ENCODE measurements at regions not wholly inside any gene's neighbourhood (a gene's known extent, or its start where the extent isn't known, plus 50 kb on each side); places are given as distances from the start of the nearest gene placed in this dataset.
"Not testable (repeated sequence)": the region's sequence is repeated elsewhere in the genome, so short reads cannot be mapped to it uniquely, and the experiment has no call there.

- Histone ChIP-seq H3K36me3 (no peaks in the 10 kb centered on the region), H3K9me3 (no peaks in the 10 kb centered on the region), H3K4me3 (no peak overlapping the region), H3K4me1 (no peaks in the 10 kb centered on the region), H3K27ac (no peak overlapping the region), H3K27me3 (no peaks in the 10 kb centered on the region)
- intact Hi-C loops (cut with DNase I; ENCODE audit: low total_unique reads) = no loop called here
- TF ChIP-seq POLR2AphosphoS5 (IDR thresholded peaks at IDR 0.05) (no peak), POLR2A (IDR thresholded peaks at IDR 0.05) (no peak), EP300 (IDR thresholded peaks at IDR 0.05) (no peak), CTCF (IDR thresholded peaks at IDR 0.05) (no peak)
- 85 to 90% (median 90%) methylated on average over 4 of the region's 4 CpGs; no CpG with 5 or more reads in 2 of the 5 donors for WGBS, 5 donors
- DNase-seq = no peak
Measured at GRCh38 chrY:12444200-12444599, 256.8 kb upstream of the USP9Y start.

- H3K27ac ChIP-seq; H3K4me1 ChIP-seq; H3K27me3 ChIP-seq; H3K9me3 ChIP-seq; H3K4me3 ChIP-seq; intact Hi-C loops (cut with DNase I; ENCODE audit: low total_unique reads); H3K36me3 ChIP-seq; DNase-seq: not testable (repeated sequence)
- WGBS, 5 donors = 84 to 93% (median 90%) methylated on average over 18 to 27 of the region's 27 CpGs; no CpG with 5 or more reads in 2 of the 5 donors
Measured at GRCh38 chrY:12446486-12447265, 254.4 kb upstream of the USP9Y start.

- H3K9me3 ChIP-seq; H3K27ac ChIP-seq; H3K27me3 ChIP-seq; H3K36me3 ChIP-seq; intact Hi-C loops (cut with DNase I; ENCODE audit: low total_unique reads); DNase-seq; H3K4me1 ChIP-seq; H3K4me3 ChIP-seq: not testable (repeated sequence)
- 30 to 61% (median 53%) methylated on average over 5 to 6 of the region's 6 CpGs; no CpG with 5 or more reads in 2 of the 5 donors for WGBS, 5 donors
Measured at GRCh38 chrY:12448561-12448960, 252.5 kb upstream of the USP9Y start.

GRCh38 chrY:12453318-12453717 is 247.7 kb upstream of the USP9Y start:
- H3K4me3 ChIP-seq; intact Hi-C loops (cut with DNase I; ENCODE audit: low total_unique reads); H3K4me1 ChIP-seq; H3K27ac ChIP-seq; DNase-seq; H3K27me3 ChIP-seq; H3K36me3 ChIP-seq: not testable (repeated sequence)
- WGBS, 5 donors = 88 to 100% (median 98%) methylated on average over 4 to 23 of the region's 26 CpGs; no CpG with 5 or more reads in 2 of the 5 donors
- H3K9me3 ChIP-seq = peaks cover 0 to 11% (median 0%) of the 10 kb centered on the region in 4 donors

GRCh38 chrY:12459965-12460364 is 241.1 kb upstream of the USP9Y start:
- H3K36me3 ChIP-seq = no peaks in the 10 kb centered on the region
- H3K4me1 ChIP-seq = no peaks in the 10 kb centered on the region
- no peak for DNase-seq
- H3K27ac ChIP-seq = no peak overlapping the region
- no peaks in the 10 kb centered on the region for H3K27me3 ChIP-seq
- TF ChIP-seq POLR2AphosphoS5 (IDR thresholded peaks at IDR 0.05) (no peak), POLR2A (IDR thresholded peaks at IDR 0.05) (no peak), CTCF (IDR thresholded peaks at IDR 0.05) (no peak), EP300 (IDR thresholded peaks at IDR 0.05) (no peak)
- no peaks in the 10 kb centered on the region for H3K9me3 ChIP-seq
- 92 to 100% (median 96%) methylated on average over 1 of the region's 1 CpG; no CpG with 5 or more reads in 2 of the 5 donors for WGBS, 5 donors
- intact Hi-C loops (cut with DNase I; ENCODE audit: low total_unique reads) = no loop called here
- no peak overlapping the region for H3K4me3 ChIP-seq

GRCh38 chrY:12464155-12464554 is 236.9 kb upstream of the USP9Y start:
- no peak for DNase-seq
- intact Hi-C loops (cut with DNase I; ENCODE audit: low total_unique reads) = no loop called here
- WGBS, 5 donors = 76 to 81% (median 81%) methylated on average over 4 of the region's 4 CpGs; no CpG with 5 or more reads in 2 of the 5 donors
- Histone ChIP-seq H3K4me3 (no peak overlapping the region), H3K4me1 (no peaks in the 10 kb centered on the region), H3K27me3 (no peaks in the 10 kb centered on the region), H3K27ac (no peak overlapping the region), H3K36me3 (no peaks in the 10 kb centered on the region), H3K9me3 (no peaks in the 10 kb centered on the region)
- TF ChIP-seq CTCF (IDR thresholded peaks at IDR 0.05) (no peak), POLR2AphosphoS5 (IDR thresholded peaks at IDR 0.05) (no peak), POLR2A (IDR thresholded peaks at IDR 0.05) (no peak), EP300 (IDR thresholded peaks at IDR 0.05) (no peak)

All from stomach (tissue), 8 donors.